AG08395 (cell line): ENCODE measurements at regions not wholly inside any gene's neighbourhood (a gene's known extent, or its start where the extent isn't known, plus 50 kb on each side); places are given as distances from the start of the nearest gene placed in this dataset.
A peak's percentile ranks its signal among the peaks of the same experiment; 100 is the strongest.

ENCODE experiments used
- DNase-seq: peaks from one replicate; pipeline ENCODE4 v3.0.0; 2012; ENCODE audit warnings: mixed read lengths, low spot score

GRCh38 chr14:87879389-87879788, 113.6 kb downstream of the GALC start:
- no peak for DNase-seq

DNA sequence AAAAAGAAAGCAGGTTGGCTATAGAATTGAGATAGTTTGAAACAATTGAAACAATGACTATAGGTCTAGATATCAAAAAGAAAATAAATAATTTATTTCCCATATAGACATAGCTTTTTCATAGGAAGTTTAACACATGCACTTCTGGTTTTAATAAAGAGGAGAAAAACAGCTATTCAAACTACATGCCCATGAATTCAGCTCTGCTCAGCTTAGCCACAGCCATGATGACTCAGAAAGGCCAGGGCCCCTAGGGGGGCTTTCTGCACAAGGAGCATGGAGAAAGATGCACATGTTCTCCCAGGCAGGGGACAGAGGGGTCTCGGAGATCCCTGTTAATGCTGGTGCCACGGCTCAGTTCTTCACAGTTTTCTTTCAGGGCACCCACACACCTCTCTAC, 114.0 kb downstream of the GALC start:
- no peak for DNase-seq

DNA sequence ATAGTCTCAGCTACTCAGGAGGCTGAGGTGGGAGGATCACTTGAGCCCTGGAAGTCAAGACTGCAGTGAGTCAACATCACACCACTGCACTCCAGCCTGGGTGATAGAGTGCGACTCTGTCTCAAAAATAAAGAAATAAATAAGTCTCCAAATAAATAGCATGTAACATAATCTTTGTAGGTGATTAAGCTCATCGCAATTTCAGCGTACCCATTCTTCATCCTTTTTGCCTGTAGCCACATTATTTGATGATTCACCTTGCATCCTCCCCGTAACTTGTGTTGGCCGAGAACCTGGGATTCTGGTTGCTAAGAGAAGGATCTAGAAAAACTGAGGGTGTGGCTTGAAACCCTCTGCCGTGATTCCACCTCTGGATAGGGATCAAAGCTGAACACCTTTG, 115.1 kb downstream of the GALC start:
- no peak for DNase-seq

- no peak for DNase-seq
Measured at GRCh38 chr14:87874676-87875075, 118.3 kb downstream of the GALC start.

- DNase-seq: no peak
Measured at GRCh38 chr14:87873741-87874140, 119.2 kb downstream of the GALC start.

GRCh38 chr14:87869619-87870583, 123.1 kb downstream of the GALC start:
- DNase-seq: peak; percentile 83

DNA sequence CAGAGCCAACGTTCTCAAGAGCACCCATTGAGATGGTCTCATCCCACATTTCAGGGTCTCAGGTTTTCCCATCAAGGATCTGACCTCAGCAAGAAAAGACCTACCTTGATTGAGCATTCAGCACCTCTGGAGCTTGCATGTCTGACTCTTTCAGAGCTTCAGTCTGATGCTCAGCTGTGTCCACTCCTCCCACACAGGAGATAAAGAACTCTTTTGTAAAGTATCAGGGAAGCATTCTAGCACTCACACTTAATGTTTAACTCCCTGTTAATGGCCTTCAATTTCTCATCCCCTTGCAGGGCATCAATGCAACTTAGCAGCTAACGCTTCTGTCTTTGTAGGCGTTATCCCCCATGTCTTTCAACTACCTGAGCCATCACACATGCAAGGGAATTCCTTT, 124.1 kb downstream of the GALC start:
- DNase-seq: no peak

- DNase-seq: no peak
Measured at GRCh38 chr14:87866116-87866515, 126.9 kb downstream of the GALC start.

DNA sequence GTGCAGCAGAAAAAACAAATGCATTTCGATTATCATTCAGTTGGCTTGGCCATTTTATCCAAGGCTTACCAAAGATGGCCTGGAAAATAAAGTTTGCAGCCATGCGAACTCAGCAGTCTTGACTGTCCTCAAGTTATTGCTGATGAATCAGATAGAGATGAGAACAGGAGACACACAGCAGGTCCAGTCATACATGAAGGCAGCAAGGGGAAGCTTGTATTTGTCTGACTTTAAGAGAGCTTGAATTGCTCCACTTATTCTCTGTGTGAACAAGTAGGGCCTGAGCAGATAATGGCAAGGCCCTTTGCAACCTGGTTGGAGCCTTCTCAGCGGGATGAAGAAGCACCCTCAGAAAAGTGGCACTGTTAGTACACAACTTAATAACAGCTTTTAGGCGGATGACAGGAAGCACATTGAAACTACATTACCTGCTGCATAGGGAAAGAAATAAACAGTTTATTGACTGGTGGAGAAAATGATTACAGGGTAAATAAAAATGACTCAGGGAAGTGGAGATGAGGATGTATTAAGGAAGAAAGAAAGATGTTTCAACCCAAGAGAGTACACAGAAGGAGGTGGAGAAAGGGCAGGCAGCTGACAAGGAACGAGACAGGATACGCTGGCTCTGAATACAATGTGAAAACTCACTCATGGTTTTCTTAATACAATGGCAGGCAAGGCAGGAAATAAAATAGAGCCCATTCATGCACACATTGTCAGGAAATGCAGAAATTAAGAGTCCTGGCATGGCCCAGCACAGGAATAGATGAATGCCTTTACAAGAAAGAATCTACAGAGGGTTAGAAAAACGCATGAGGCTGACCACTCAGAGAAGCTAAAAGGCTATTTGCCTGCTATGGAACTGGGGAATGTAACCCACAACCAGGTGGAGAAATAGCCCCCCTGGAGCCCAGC, 128.4 kb downstream of the GALC start:
- DNase-seq: no peak

- no peak for DNase-seq
Measured at GRCh38 chr14:87863047-87863446, 129.9 kb downstream of the GALC start.

GRCh38 chr14:87852107-87852506, 140.9 kb downstream of the GALC start:
- DNase-seq: no peak

DNA sequence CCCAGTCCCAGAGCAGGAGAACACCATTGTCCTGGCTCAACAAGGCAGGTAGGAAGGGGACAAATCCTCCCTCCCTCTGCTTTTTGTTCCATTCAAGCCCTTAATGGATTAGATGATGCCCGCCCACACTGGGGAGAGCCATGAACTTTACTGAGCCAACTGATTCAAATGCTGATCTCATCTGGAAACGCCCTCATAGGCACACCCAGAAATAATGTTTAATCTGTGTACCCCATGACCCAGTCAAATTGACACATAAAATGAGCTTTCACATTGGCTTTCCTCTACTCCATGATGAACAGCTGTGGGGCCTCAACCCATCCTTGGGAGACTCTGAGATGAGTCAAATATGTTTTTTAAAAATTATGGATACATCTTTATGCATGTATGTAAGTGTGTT, 141.8 kb downstream of the GALC start:
- no peak for DNase-seq

DNA sequence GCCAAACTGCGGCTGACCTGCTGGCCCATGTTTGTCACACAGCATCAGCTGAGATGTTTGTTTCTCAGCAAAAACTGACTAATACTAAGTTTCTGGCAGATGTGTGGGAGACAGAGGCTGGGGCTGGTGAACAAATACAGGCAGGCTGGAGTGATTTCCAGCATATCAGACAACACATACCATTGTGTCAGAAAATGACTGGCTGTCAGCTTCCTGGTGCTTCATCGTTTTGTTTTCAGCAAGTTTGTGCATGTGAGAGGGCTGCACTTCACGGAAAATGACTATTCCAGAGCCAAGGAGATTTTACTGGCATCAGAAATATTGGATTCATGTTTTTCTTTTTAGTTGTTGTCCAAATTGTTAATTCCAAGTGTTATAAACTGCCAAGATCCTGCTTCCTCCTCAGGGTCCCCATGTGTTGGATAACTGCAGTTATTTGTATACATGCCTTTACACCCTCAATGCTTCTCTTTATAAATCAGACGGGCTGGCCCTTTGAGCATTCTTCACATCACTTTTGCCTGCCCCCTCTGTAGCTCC, 145.7 kb downstream of the GALC start:
- no peak for DNase-seq

DNA sequence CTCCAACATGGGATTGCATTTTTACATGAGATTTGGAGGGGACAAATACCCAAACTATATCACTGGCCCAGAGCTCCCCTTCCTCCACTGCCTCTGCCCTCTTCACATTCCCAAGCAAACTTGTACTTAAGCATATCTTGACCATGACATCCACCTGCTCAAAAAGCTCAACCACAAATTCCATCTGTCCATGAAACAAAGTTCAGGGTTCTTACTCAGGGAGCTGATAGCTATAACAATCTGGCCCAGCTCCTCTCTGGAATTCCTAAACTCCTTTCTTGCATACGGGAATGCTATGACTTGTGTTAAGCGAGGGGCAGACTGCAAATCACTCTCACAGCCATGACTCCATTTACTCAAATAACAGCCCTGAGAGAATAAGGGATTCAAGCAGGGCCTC, 152.1 kb downstream of the GALC start:
- DNase-seq: no peak

GRCh38 chr14:87838931-87839330, 154.1 kb downstream of the GALC start:
- no peak for DNase-seq

- DNase-seq: no peak
Measured at GRCh38 chr14:87837296-87837695, 155.7 kb downstream of the GALC start.

DNA sequence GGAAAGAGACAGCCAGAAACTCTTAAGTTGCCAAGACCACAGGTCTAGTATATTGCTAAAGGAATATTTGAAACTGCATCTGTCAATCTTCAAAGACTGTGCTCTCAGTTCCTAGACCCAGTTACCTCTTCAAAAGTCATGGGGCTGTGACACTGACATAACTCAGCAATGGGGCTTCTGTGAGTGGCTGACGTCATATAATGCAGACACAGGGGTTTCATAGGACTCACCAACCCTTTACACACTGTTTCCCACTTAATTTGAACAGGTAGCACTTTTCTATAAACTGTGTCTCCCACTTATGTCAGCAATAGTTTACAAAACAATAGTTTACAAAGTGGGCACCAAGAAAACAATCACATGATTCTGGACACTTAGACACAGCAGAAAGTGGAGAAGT, 158.4 kb downstream of the GALC start:
- DNase-seq: no peak

- no peak for DNase-seq
Measured at GRCh38 chr14:87833026-87833425, 160.0 kb downstream of the GALC start.

GRCh38 chr14:87830443-87831096, 162.4 kb downstream of the GALC start:
- DNase-seq: no peak

- no peak for DNase-seq
Measured at GRCh38 chr14:87829543-87829942, 163.4 kb downstream of the GALC start.

- peak; percentile 19 for DNase-seq
Measured at GRCh38 chr14:87824266-87824665, 168.7 kb downstream of the GALC start.

DNA sequence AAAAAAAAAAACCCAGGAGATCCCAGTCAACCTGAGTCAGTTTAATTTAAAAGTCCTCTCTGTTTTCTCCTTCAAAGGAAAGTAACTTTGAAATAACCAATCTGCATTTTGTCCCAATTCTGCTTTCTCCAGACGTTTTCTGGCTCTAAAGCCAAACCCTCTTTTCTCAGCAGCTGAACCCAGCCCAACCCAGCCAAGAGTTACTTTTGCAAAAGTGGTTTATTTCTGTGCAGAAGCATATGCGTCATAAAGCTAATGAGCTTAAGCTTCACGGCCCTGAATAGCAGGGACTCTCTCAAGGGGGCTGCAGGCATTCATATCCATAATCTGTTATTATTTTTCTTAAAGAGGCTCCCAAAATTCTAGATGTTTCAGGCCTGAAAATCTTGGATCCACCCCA, 176.6 kb downstream of the GALC start:
- DNase-seq: no peak
